ENCODE measurements at regions not wholly inside any gene's neighbourhood (a gene's known extent, or its start where the extent isn't known, plus 50 kb on each side); places are given as distances from the start of the nearest gene placed in this dataset.

DNA sequence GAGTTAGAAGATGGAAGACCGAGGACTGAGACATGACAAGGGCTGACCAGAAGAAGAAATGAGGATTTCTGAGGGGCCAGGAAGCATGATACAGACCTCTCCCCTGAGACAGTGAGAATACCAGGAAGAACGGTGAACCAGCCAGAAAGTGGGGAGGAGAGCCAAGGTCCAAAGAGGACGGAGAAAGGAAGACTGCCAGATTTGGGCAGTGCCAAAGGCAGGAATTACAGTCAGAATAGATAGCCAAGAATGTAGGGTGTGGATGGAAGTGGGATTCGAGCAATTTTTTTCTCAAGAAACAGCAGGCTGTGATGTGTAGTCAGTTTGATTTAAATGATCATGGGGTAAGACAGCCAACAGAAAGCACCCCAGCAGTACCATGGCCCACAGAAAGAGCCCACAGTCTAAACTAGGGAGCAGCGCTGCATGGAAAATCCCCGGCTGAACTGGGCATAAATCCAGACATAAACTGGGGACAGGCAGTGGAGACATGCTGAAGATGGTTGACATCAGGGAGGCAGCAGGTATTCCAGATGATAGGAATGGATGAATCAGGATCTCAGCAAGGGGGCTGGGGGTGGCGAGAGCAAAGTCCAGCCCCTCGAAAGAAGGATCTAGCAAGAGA, 67.3 kb upstream of the BARX2 start:
- TF ChIP-seq, protein P1, sequence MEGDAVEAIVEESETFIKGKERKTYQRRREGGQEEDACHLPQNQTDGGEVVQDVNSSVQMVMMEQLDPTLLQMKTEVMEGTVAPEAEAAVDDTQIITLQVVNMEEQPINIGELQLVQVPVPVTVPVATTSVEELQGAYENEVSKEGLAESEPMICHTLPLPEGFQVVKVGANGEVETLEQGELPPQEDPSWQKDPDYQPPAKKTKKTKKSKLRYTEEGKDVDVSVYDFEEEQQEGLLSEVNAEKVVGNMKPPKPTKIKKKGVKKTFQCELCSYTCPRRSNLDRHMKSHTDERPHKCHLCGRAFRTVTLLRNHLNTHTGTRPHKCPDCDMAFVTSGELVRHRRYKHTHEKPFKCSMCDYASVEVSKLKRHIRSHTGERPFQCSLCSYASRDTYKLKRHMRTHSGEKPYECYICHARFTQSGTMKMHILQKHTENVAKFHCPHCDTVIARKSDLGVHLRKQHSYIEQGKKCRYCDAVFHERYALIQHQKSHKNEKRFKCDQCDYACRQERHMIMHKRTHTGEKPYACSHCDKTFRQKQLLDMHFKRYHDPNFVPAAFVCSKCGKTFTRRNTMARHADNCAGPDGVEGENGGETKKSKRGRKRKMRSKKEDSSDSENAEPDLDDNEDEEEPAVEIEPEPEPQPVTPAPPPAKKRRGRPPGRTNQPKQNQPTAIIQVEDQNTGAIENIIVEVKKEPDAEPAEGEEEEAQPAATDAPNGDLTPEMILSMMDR (optimal IDR thresholded peaks at IDR 0.05 in 1 of 3, IDR thresholded peaks at IDR 0.05 in 1 of 3, conservative IDR thresholded peaks at IDR 0.05 in 1 of 3; ENCODE audit: extremely low read depth in 1 of 3, insufficient read depth in 2 of 3, low read length in 3 of 3), result no peak
- TF ChIP-seq EZH2 (IDR thresholded peaks at IDR 0.05; ENCODE audit: low read length), result no peak
